GM12892 (cell line): ENCODE measurements at regions not wholly inside any gene's neighbourhood (a gene's known extent, or its start where the extent isn't known, plus 50 kb on each side); places are given as distances from the start of the nearest gene placed in this dataset.

ENCODE experiments used
- POLR2A ChIP-seq: IDR thresholded peaks from 2 replicates; pipeline ENCODE4 v1.6.1; 2011; ENCODE audit warnings: low read depth, low read length, control low read depth
- TAF1 ChIP-seq: IDR thresholded peaks from 2 replicates; pipeline ENCODE4 v1.6.1; 2011; ENCODE audit warnings: low read depth, mild to moderate bottlenecking, control low read depth, low read length, borderline replicate concordance

GRCh38 chr20:53738945-53739798 is 145.5 kb upstream of the ZNF217 start:
- TF ChIP-seq TAF1 (no peak), POLR2A (no peak)
